ENCODE measurements at regions not wholly inside any gene's neighbourhood (a gene's known extent, or its start where the extent isn't known, plus 50 kb on each side); places are given as distances from the start of the nearest gene placed in this dataset.
A peak's percentile ranks its signal among the peaks of the same experiment; 100 is the strongest.

DNA sequence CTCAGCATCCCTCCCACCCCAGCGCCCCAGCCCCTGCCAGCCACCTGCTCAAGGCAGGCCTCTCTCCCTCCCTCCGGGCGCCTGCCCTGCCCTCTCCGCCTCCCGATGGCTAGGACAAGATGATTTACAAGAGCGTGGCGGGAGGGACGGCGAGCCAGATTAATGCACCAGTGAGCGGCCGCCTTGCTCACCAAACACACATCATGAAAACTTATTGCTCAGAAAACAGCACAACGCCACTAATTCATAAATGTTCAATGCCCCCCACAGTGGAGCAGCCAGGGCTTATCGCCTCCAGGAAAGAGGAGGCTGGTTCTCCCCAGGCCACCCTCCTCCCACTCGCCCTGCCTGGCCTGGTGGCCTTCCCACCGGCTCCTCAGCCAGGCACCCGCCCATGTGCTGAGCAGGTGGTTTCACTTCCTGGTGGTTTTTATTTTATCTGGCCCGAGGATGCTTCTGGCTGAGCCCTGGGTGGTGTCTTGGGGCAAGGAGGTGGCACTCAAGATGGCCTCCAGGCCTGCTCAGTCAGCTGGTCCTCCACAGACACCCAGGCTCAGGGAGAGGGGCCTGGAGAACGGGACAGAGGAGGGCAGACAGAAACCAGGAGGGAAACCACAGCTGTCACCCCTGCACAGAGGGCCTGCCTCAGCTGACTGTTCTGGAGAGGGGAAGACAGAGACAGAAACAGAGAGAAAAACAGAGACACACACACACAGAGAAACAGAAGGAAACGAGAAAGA, 284.9 kb downstream of the UACA start:
- no peak overlapping the region for H3K4me3 ChIP-seq (ENCODE audit: low read depth, poor library complexity, severe bottlenecking)
- WGBS, 2 donors: 79 to 85% methylated on average over 19 of the region's 19 CpGs
- peak in 1 of 2 donors; percentile 27 for DNase-seq (ENCODE audit: low spot score in 2 of 2)
- TF ChIP-seq, protein P1, sequence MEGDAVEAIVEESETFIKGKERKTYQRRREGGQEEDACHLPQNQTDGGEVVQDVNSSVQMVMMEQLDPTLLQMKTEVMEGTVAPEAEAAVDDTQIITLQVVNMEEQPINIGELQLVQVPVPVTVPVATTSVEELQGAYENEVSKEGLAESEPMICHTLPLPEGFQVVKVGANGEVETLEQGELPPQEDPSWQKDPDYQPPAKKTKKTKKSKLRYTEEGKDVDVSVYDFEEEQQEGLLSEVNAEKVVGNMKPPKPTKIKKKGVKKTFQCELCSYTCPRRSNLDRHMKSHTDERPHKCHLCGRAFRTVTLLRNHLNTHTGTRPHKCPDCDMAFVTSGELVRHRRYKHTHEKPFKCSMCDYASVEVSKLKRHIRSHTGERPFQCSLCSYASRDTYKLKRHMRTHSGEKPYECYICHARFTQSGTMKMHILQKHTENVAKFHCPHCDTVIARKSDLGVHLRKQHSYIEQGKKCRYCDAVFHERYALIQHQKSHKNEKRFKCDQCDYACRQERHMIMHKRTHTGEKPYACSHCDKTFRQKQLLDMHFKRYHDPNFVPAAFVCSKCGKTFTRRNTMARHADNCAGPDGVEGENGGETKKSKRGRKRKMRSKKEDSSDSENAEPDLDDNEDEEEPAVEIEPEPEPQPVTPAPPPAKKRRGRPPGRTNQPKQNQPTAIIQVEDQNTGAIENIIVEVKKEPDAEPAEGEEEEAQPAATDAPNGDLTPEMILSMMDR (IDR thresholded peaks at IDR 0.05): no peak
- TF ChIP-seq POLR2A (IDR thresholded peaks at IDR 0.05): no peak
- intact Hi-C loops (cut with DNase I; ENCODE audit: low total_unique reads): loop anchor here (10.0 kb wide), 1 partner anchor 734 kb away; no protein-coding TSS in a partner anchor

DNA sequence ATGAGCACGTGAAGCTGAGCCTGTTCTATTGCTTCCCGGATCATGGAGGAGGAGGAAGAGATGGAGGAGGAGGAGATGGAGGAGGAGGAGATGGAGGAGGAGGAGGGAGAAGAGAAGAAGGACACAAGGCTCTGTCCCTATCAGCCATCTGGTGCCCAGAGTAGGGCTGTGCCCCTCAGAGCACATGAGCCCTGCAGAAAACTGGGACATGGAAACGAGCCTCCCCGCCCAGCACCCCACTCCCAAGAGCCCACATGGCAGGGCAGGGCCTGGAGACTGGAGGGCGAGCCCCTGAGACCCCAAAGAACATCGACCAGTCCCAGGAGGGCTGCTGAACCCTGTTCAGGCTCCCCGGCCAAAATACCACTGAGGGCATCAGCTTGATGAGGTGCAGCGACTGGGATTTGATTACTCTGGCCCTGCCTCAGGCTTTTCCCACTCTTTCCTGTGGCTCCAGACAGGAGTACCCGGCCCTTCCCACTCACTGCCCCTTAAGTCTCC, 285.6 kb downstream of the UACA start:
- 92 to 93% methylated on average over 8 to 9 of the region's 9 CpGs for WGBS, 2 donors
- DNase-seq (ENCODE audit: low spot score in 2 of 2): no peak
- intact Hi-C loops (cut with DNase I; ENCODE audit: low total_unique reads): loop anchor here (10.0 kb wide), 1 partner anchor 733 kb away; no protein-coding TSS in a partner anchor
- no peak overlapping the region for H3K4me3 ChIP-seq (ENCODE audit: low read depth, poor library complexity, severe bottlenecking)
- TF ChIP-seq, protein P1 (IDR thresholded peaks at IDR 0.05): no peak
- no peak for TF ChIP-seq POLR2A (IDR thresholded peaks at IDR 0.05)

DNA sequence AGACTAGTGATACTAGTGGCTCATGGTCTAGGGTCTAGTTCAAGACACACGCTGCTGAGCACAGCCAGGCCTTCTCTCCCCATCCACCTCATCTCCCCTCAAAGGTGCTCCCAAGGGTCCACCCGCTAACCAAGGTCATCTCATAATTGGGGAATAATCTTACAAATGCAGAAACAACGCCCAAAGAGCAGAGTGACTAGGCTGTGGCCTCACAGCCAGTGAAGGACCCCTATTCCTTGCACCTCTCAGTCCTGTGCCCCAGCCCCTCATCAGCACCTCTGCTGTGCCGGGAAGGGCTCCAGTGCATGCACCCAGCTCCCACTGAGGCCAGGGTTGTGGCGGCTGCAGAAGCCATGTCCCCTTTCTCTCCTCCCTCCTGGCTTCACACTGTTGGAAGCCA, 286.9 kb downstream of the UACA start:
- TF ChIP-seq POLR2A (IDR thresholded peaks at IDR 0.05): no peak
- TF ChIP-seq, protein P1 (IDR thresholded peaks at IDR 0.05): no peak
- DNase-seq (ENCODE audit: low spot score in 2 of 2): no peak
- WGBS, 2 donors: 93 to 99% methylated on average over 5 of the region's 5 CpGs
- H3K4me3 ChIP-seq (ENCODE audit: low read depth, poor library complexity, severe bottlenecking): no peak overlapping the region
- intact Hi-C loops (cut with DNase I; ENCODE audit: low total_unique reads): loop anchor here (10.0 kb wide), 1 partner anchor 732 kb away; no protein-coding TSS in a partner anchor

DNA sequence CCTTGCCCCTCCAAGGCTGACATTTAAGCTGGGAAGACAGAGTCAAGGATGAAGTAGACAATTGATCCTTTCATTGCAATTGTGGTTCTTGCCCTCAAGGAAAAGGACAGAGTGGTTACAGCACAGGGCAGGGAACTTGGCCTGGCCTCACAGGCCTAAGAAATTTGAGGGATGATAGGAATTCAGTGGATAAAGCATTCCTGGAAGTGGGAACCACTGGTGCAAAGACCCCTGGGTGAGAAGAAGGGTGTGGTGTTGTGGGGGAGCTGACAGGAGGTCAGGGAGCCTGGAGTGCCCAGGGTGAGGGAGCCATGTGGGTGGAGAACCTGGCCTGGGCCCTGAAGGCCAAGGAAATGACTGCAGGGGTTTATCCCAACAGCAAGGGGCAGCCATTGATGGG, 287.4 kb downstream of the UACA start:
- DNase-seq (ENCODE audit: low spot score in 2 of 2): no peak
- intact Hi-C loops (cut with DNase I; ENCODE audit: low total_unique reads): loop anchor here (10.0 kb wide), 1 partner anchor 731 kb away; no protein-coding TSS in a partner anchor
- TF ChIP-seq, protein P1 (IDR thresholded peaks at IDR 0.05): no peak
- no peak overlapping the region for H3K4me3 ChIP-seq (ENCODE audit: low read depth, poor library complexity, severe bottlenecking)

DNA sequence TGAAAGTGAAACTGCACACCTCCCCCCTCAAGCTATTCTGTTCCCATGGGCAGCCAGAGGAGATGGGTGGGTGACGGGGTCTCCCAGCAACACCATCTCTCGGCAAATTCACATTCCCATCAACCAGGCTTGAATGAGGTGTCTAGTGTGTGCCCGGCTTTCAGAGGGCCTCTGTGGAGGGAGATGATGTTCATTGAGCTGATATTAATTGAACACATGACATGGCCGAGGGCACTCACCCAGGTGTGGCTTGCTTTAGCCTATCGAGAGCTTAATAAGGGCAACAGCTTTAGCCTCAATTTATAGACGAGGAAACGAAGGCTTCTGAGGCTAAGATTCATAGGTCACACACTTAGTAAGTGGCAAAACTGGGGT, 288.0 kb downstream of the UACA start:
- intact Hi-C loops (cut with DNase I; ENCODE audit: low total_unique reads): loop anchor here (10.0 kb wide), 1 partner anchor 731 kb away; no protein-coding TSS in a partner anchor
- DNase-seq (ENCODE audit: low spot score in 2 of 2): no peak
- no peak for TF ChIP-seq POLR2A (IDR thresholded peaks at IDR 0.05)
- TF ChIP-seq, protein P1 (IDR thresholded peaks at IDR 0.05): no peak
- WGBS, 2 donors: 77 to 79% methylated on average over 7 of the region's 7 CpGs
- H3K4me3 ChIP-seq (ENCODE audit: low read depth, poor library complexity, severe bottlenecking): no peak overlapping the region
